GM23248 (cell line): ENCODE measurements at regions not wholly inside any gene's neighbourhood (a gene's known extent, or its start where the extent isn't known, plus 50 kb on each side); places are given as distances from the start of the nearest gene placed in this dataset.

Experiments used
- EZH2 ChIP-seq: fragments of 200-600 bp; sonication (generic); IDR thresholded peaks from 2 replicates; pipeline ENCODE4 v1.6.1; 2018; ENCODE audit warnings: antibody characterized with exemption, mild to moderate bottlenecking; ENCODE audit not compliant: insufficient read depth, poor library complexity, severe bottlenecking
- EZH2phosphoT487 ChIP-seq: fragments of 200-600 bp; sonication (generic); IDR thresholded peaks from 2 replicates; pipeline ENCODE4 v1.6.1; 2018; ENCODE audit warnings: antibody characterized with exemption, moderate library complexity, mild to moderate bottlenecking, low read depth; ENCODE audit not compliant: insufficient read depth

DNA sequence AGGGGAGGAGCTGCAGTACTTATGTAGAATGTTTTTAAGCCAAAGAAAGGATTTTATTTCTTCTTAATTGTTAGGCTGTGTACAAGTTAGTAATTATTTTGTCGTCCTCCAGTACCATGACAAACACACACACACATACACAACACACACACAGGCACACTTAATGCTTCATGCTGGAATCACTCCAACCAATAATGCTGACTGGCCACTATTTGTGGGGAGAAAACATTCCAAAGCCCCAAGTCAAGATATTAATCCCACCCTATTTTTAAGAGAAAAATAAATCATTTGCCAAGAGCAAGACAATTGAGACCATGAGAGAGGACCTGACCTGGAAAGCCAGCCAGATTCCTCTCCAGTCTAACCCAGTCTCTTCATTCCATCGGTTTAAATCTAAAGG, 51.8 kb upstream of the TMCO5A start:
- TF ChIP-seq EZH2 = no peak
- TF ChIP-seq EZH2phosphoT487 = no peak
